IMR-90 (cell line): ENCODE measurements at regions not wholly inside any gene's neighbourhood (a gene's known extent, or its start where the extent isn't known, plus 50 kb on each side); places are given as distances from the start of the nearest gene placed in this dataset.

Source experiments
- ATAC-seq: fragments of 200-7000 bp; cut with Tn5 transposase; 2 replicates; pipeline ENCODE4 v1.9.1; 2020; ENCODE audit warnings: low read depth, mild to moderate bottlenecking, moderate library complexity
- BruUV-seq: library from RNA; stranded (reverse); fragments of 400-500 nt; replicated peaks from 2 replicates; lab custom pipeline; 2021; lab: Mats Ljungman, UMichigan
- CTCF ChIA-PET: fragments of 300-600 bp; formaldehyde crosslinking; extraction: SDS; loops from one replicate; lab custom pipeline; 2021; ENCODE audit warnings: antibody characterized with exemption; lab: Yijun Ruan, JAX
- POLR2A ChIA-PET: fragments of 300-600 bp; sonication (Branson Sonifier 250); formaldehyde crosslinking; loops from one replicate; lab custom pipeline; 2022; ENCODE audit warnings: antibody characterized with exemption; ENCODE audit not compliant: unreplicated experiment; lab: Charles Lee
- DNase-seq: peaks from one replicate; pipeline ENCODE4 v3.0.0; 2013
- H2AFZ ChIP-seq: replicated peaks from 2 replicates; pipeline ENCODE3; 2013; ENCODE audit warnings: low read length, mild to moderate bottlenecking; ENCODE audit not compliant: poor library complexity
- H2AK5ac ChIP-seq: 2 replicates; pipeline ENCODE4 v1.6.1; 2013; ENCODE audit warnings: low read depth, low read length, inconsistent platforms
- H2AK9ac ChIP-seq: replicated peaks from 2 replicates; pipeline ENCODE3; 2013; ENCODE audit warnings: mild to moderate bottlenecking, low read depth, low read length, moderate library complexity; ENCODE audit not compliant: poor library complexity
- H2BK120ac ChIP-seq: 2 replicates; pipeline ENCODE4 v1.6.1; 2013; ENCODE audit warnings: low read depth, low read length, inconsistent platforms
- H2BK15ac ChIP-seq: 3 replicates; pipeline ENCODE4 v1.6.1; 2013; ENCODE audit warnings: low read depth, low read length, inconsistent platforms
- H2BK20ac ChIP-seq: 2 replicates; pipeline ENCODE4 v1.6.1; 2013; ENCODE audit warnings: low read depth, mild to moderate bottlenecking, inconsistent platforms, low read length, moderate library complexity
- H2BK5ac ChIP-seq: 2 replicates; pipeline ENCODE4 v1.6.1; 2013; ENCODE audit warnings: mild to moderate bottlenecking, low read depth, low read length, inconsistent platforms; ENCODE audit not compliant: poor library complexity, severe bottlenecking
- H3K14ac ChIP-seq: replicated peaks from 2 replicates; pipeline ENCODE4 v1.6.1; 2013; ENCODE audit warnings: low read depth, low read length, inconsistent platforms
- H3K18ac ChIP-seq: 2 replicates; pipeline ENCODE4 v1.6.1; 2013; ENCODE audit warnings: low read depth, low read length, control low read depth
- H3K23ac ChIP-seq: 2 replicates; pipeline ENCODE4 v1.6.1; 2013; ENCODE audit warnings: low read depth, low read length, inconsistent platforms
- H3K27ac ChIP-seq: 2 replicates; pipeline ENCODE4 v1.5.1; 2013; ENCODE audit warnings: mild to moderate bottlenecking, control low read depth, low read length; ENCODE audit not compliant: insufficient read depth
- H3K27me3 ChIP-seq: 2 replicates; pipeline ENCODE4 v1.6.1; 2013; ENCODE audit warnings: low read length; ENCODE audit not compliant: control insufficient read depth, insufficient read depth
- H3K36me3 ChIP-seq: 2 replicates; pipeline ENCODE4 v1.6.1; 2013; ENCODE audit warnings: low read length, mixed read lengths; ENCODE audit not compliant: control insufficient read depth, insufficient read depth
- H3K4ac ChIP-seq: 2 replicates; pipeline ENCODE4 v1.6.1; 2013; ENCODE audit warnings: low read depth, low read length, inconsistent platforms
- H3K4me1 ChIP-seq: 2 replicates; pipeline ENCODE4 v1.6.1; 2013; ENCODE audit warnings: low read length, mixed read lengths; ENCODE audit not compliant: control insufficient read depth, insufficient read depth
- H3K4me2 ChIP-seq: 2 replicates; pipeline ENCODE4 v1.6.1; 2013; ENCODE audit warnings: low read depth, mild to moderate bottlenecking, control low read depth, low read length, moderate library complexity
- H3K4me3 ChIP-seq: 2 replicates; pipeline ENCODE4 v1.5.1; 2013; ENCODE audit warnings: low read depth, mild to moderate bottlenecking, control low read depth, low read length, moderate library complexity; ENCODE audit not compliant: insufficient read depth
- H3K56ac ChIP-seq: 2 replicates; pipeline ENCODE4 v1.6.1; 2013; ENCODE audit warnings: low read length, inconsistent platforms; ENCODE audit not compliant: insufficient read depth; ENCODE audit errors: extremely low read depth
- H3K79me1 ChIP-seq, 2 experiments: 2 replicates each; pipeline ENCODE4 v1.6.1; 2013; ENCODE audit warnings: low read length in 2 of 2, inconsistent platforms in 1 of 2, low read depth in 1 of 2
- H3K9ac ChIP-seq: 2 replicates; pipeline ENCODE4 v1.6.1; 2013; ENCODE audit warnings: low read depth, low read length, control low read depth
- H3K9me1 ChIP-seq: 2 replicates; pipeline ENCODE4 v1.6.1; 2013; ENCODE audit warnings: low read length, inconsistent platforms; ENCODE audit not compliant: insufficient read depth
- H3K9me3 ChIP-seq: 2 replicates; pipeline ENCODE4 v1.6.1; 2013; ENCODE audit warnings: low read length; ENCODE audit not compliant: control insufficient read depth, insufficient read depth
- H4K20me1 ChIP-seq: 2 replicates; pipeline ENCODE4 v1.6.1; 2013; ENCODE audit warnings: low read length, inconsistent platforms; ENCODE audit not compliant: insufficient read depth
- H4K5ac ChIP-seq: 2 replicates; pipeline ENCODE4 v1.6.1; 2013; ENCODE audit warnings: mild to moderate bottlenecking, low read depth, low read length, control low read depth
- H4K8ac ChIP-seq, 2 experiments: 2 replicates each; pipeline ENCODE4 v1.6.1; 2013; ENCODE audit warnings: low read depth in 2 of 2, low read length in 2 of 2, control low read depth in 1 of 2, inconsistent platforms in 1 of 2
- H4K91ac ChIP-seq: 2 replicates; pipeline ENCODE4 v1.6.1; 2013; ENCODE audit warnings: low read depth, low read length, inconsistent platforms; ENCODE audit not compliant: insufficient read depth
- BHLHE40 ChIP-seq: fragments of 150-350 bp; IDR thresholded peaks from 2 replicates; pipeline ENCODE4 v1.6.1; 2016; ENCODE audit warnings: mild to moderate bottlenecking, low read depth, low read length
- CEBPB ChIP-seq: IDR thresholded peaks from 2 replicates; pipeline ENCODE4 v1.6.1; 2012; ENCODE audit warnings: low read depth, low read length, improper control_type of control experiment
- CHD1 ChIP-seq: IDR thresholded peaks from 2 replicates; pipeline ENCODE4 v1.6.1; 2012; ENCODE audit warnings: low read depth, low read length, improper control_type of control experiment
- CTCF ChIP-seq: conservative IDR thresholded peaks from 2 replicates; pipeline ENCODE4 v1.5.1; 2012; ENCODE audit warnings: mild to moderate bottlenecking, low read depth, low read length, improper control_type of control experiment
- ELK1 ChIP-seq: fragments of 150-350 bp; IDR thresholded peaks from 2 replicates; pipeline ENCODE4 v1.6.1; 2016; ENCODE audit warnings: low read depth, mild to moderate bottlenecking, low read length, moderate library complexity, borderline replicate concordance
- FOS ChIP-seq: fragments of 150-350 bp; IDR thresholded peaks from 2 replicates; pipeline ENCODE4 v1.6.1; 2016; ENCODE audit warnings: low read depth, low read length
- MAFK ChIP-seq: IDR thresholded peaks from 2 replicates; pipeline ENCODE4 v1.6.1; 2012; ENCODE audit warnings: low read depth, low read length, improper control_type of control experiment
- MAZ ChIP-seq: IDR thresholded peaks from 2 replicates; pipeline ENCODE4 v1.6.1; 2012; ENCODE audit warnings: low read depth, mild to moderate bottlenecking, low read length, improper control_type of control experiment, moderate library complexity, borderline replicate concordance
- MXI1 ChIP-seq: IDR thresholded peaks from 2 replicates; pipeline ENCODE4 v1.6.1; 2012; ENCODE audit warnings: low read depth, mild to moderate bottlenecking, low read length, moderate library complexity, borderline replicate concordance
- NFE2L2 ChIP-seq: fragments of 150-350 bp; IDR thresholded peaks from 2 replicates; pipeline ENCODE4 v1.6.1; 2016; ENCODE audit warnings: low read depth, mild to moderate bottlenecking, low read length
- POLR2A ChIP-seq: IDR thresholded peaks from 2 replicates; pipeline ENCODE4 v1.6.1; 2012; ENCODE audit warnings: mild to moderate bottlenecking, low read depth, low read length
- RAD21 ChIP-seq: IDR thresholded peaks from 2 replicates; pipeline ENCODE4 v1.6.1; 2012; ENCODE audit warnings: low read length, improper control_type of control experiment
- RCOR1 ChIP-seq: IDR thresholded peaks from 2 replicates; pipeline ENCODE4 v1.6.1; 2012; ENCODE audit warnings: mild to moderate bottlenecking, low read length, improper control_type of control experiment; ENCODE audit not compliant: insufficient replicate concordance
- RFX5 ChIP-seq: IDR thresholded peaks from 2 replicates; pipeline ENCODE4 v1.8.0; 2012; ENCODE audit warnings: low read depth, mild to moderate bottlenecking, low read length, moderate library complexity
- SMC3 ChIP-seq: fragments of 150-350 bp; IDR thresholded peaks from 2 replicates; pipeline ENCODE4 v1.6.1; 2016; ENCODE audit warnings: low read depth, mild to moderate bottlenecking, antibody characterized with exemption, low read length, moderate library complexity
- USF2 ChIP-seq: fragments of 150-350 bp; IDR thresholded peaks from 2 replicates; pipeline ENCODE4 v1.6.1; 2017; ENCODE audit warnings: mild to moderate bottlenecking, antibody characterized with exemption, low read length, low read depth
- WGBS, 2 experiments: methylation state at CpG; one replicate each; pipeline versions ENCODE4 v1.1.5 to v1.1.7; 2013; ENCODE audit warnings: missing lambda C conversion rate in 2 of 2; ENCODE audit not compliant: insufficient read length in 1 of 2; ENCODE audit errors: extremely low coverage in 2 of 2; 5-methylcytosine and 5-hydroxymethylcytosine counted together
- dilution Hi-C: fragments of 300-500 bp; cut with HindIII; formaldehyde crosslinking; loops from one replicate; pipeline ENCODE4 v1.14.3; 2018; ENCODE audit warnings: low sequenced_read_pairs; ENCODE audit not compliant: unreplicated experiment
- in situ Hi-C: fragments of 300-500 bp; cut with MboI; formaldehyde crosslinking; loops from 3 replicates; pipeline ENCODE4 v1.14.3; 2019; ENCODE audit warnings: low sequenced_read_pairs, inconsistent platforms, mixed read lengths
- intact Hi-C: fragments of 100-400 bp; cut with micrococcal nuclease; formaldehyde crosslinking; loops from 2 replicates; pipeline ENCODE4 v1.10.0; 2022

GRCh38 chr6:106757267-106757666 is 127.9 kb downstream of the QRSL1 start:
- Histone ChIP-seq H2AFZ (no peak overlapping the region), H3K4me1 (no peaks in the 10 kb centered on the region), H3K9me1 (no peaks in the 10 kb centered on the region), H3K14ac (no peak overlapping the region), H3K36me3 (no peaks in the 10 kb centered on the region), H3K56ac (no peak overlapping the region), H2BK5ac (no peak overlapping the region), H4K5ac (no peak overlapping the region), H2BK120ac (no peak overlapping the region), H4K91ac (no peak overlapping the region), H3K4me3 (no peak overlapping the region), H2BK20ac (no peak overlapping the region), H3K18ac (no peak overlapping the region), H3K4me2 (no peak overlapping the region), H3K27ac (no peak overlapping the region), H3K27me3 (no peaks in the 10 kb centered on the region), H3K9me3 (no peaks in the 10 kb centered on the region), H2AK5ac (no peak overlapping the region), H2AK9ac (no peak overlapping the region), H2BK15ac (no peak overlapping the region), H3K4ac (no peak overlapping the region), H3K79me1 (no peaks in the 10 kb centered on the region), H3K9ac (no peak overlapping the region), H3K23ac (no peak overlapping the region), H4K20me1 (no peaks in the 10 kb centered on the region), H4K8ac (no peak overlapping the region)
- no CpG with 5 or more reads among the region's 2 CpGs for WGBS, 2 experiments
- CTCF ChIA-PET, result no interaction called here
- intact Hi-C loops (no loop called here), dilution Hi-C loops (no loop called here), in situ Hi-C loops (no loop called here)
- ATAC-seq, result no peak
- BruUV-seq, result no TSS peak
- POLR2A ChIA-PET, result no interaction called here
- TF ChIP-seq NFE2L2 (no peak), BHLHE40 (no peak), CTCF (no peak), CEBPB (no peak), FOS (no peak), MAFK (no peak), SMC3 (no peak), MAZ (no peak), RCOR1 (no peak), RFX5 (no peak), CHD1 (no peak), POLR2A (no peak), USF2 (no peak), MXI1 (no peak), ELK1 (no peak), RAD21 (no peak)
- no peak for DNase-seq
